Neural progenitor cell (in vitro differentiated cells): ENCODE measurements at regions not wholly inside any gene's neighbourhood (a gene's known extent, or its start where the extent isn't known, plus 50 kb on each side); places are given as distances from the start of the nearest gene placed in this dataset.

Experiments
- DNase-seq: peaks from one replicate; pipeline ENCODE4 v3.0.0-alpha.2; 2016; ENCODE audit warnings: low spot score
- H2AFZ ChIP-seq: fragments of 200-600 bp; sonication (generic); replicated peaks from 2 replicates; pipeline ENCODE4 v1.6.1; 2016; ENCODE audit warnings: antibody characterized with exemption
- H3F3A ChIP-seq: fragments of 200-600 bp; sonication (generic); 2 replicates; pipeline ENCODE4 v1.6.1; 2016; ENCODE audit warnings: antibody characterized with exemption, low read depth
- H3K27ac ChIP-seq: fragments of 200-600 bp; sonication (generic); 2 replicates; pipeline ENCODE4 v1.5.1; 2016; ENCODE audit warnings: mild to moderate bottlenecking
- H3K27me3 ChIP-seq: fragments of 200-600 bp; sonication (generic); 2 replicates; pipeline ENCODE4 v1.6.1; 2016; ENCODE audit warnings: mild to moderate bottlenecking, moderate library complexity
- H3K36me3 ChIP-seq: fragments of 200-600 bp; sonication (generic); 2 replicates; pipeline ENCODE4 v1.5.1; 2016
- H3K4me1 ChIP-seq: fragments of 200-600 bp; sonication (generic); 2 replicates; pipeline ENCODE4 v1.6.1; 2016; ENCODE audit warnings: mixed run types
- H3K4me2 ChIP-seq: fragments of 200-600 bp; sonication (generic); 2 replicates; pipeline ENCODE4 v1.6.1; 2016
- H3K4me3 ChIP-seq: fragments of 200-600 bp; sonication (generic); 2 replicates; pipeline ENCODE4 v1.5.1; 2016
- H3K79me2 ChIP-seq: fragments of 200-600 bp; sonication (generic); 2 replicates; pipeline ENCODE4 v1.6.1; 2016; ENCODE audit warnings: low read depth
- H3K9ac ChIP-seq: fragments of 200-600 bp; sonication (generic); 2 replicates; pipeline ENCODE4 v1.6.1; 2016
- H3K9me3 ChIP-seq: fragments of 200-600 bp; sonication (generic); 2 replicates; pipeline ENCODE4 v1.5.1; 2016; ENCODE audit warnings: low read depth
- H4K20me1 ChIP-seq: fragments of 200-600 bp; sonication (generic); 2 replicates; pipeline ENCODE4 v1.6.1; 2016; ENCODE audit warnings: low read depth
- H3K27ac Mint-ChIP-seq: 3 replicates; pipeline ENCODE4 v1.8.0; 2021; ENCODE audit warnings: mixed read lengths
- H3K27me3 Mint-ChIP-seq: 2 replicates; pipeline ENCODE4 v1.8.0; 2022; ENCODE audit warnings: low read depth, mild to moderate bottlenecking, inconsistent platforms, moderate library complexity, mixed read lengths; ENCODE audit not compliant: insufficient read depth
- H3K36me3 Mint-ChIP-seq: 3 replicates; pipeline ENCODE4 v1.8.0; 2021; ENCODE audit warnings: mixed read lengths
- H3K4me1 Mint-ChIP-seq: 3 replicates; pipeline ENCODE4 v1.8.0; 2021; ENCODE audit warnings: mixed read lengths
- H3K4me3 Mint-ChIP-seq: 3 replicates; pipeline ENCODE4 v1.8.0; 2021; ENCODE audit warnings: mild to moderate bottlenecking, moderate library complexity, mixed read lengths
- H3K9me3 Mint-ChIP-seq: 3 replicates; pipeline ENCODE4 v1.8.0; 2020; ENCODE audit warnings: mixed read lengths
- EZH2 ChIP-seq: fragments of 200-600 bp; sonication (generic); IDR thresholded peaks from 2 replicates; pipeline ENCODE4 v1.6.1; 2017; ENCODE audit warnings: antibody characterized with exemption, mild to moderate bottlenecking, moderate library complexity
- EZH2phosphoT487 ChIP-seq: fragments of 200-600 bp; sonication (generic); IDR thresholded peaks from 2 replicates; pipeline ENCODE4 v1.6.1; 2017; ENCODE audit warnings: antibody characterized with exemption
- TF ChIP-seq, protein P1 (sequence below): fragments of 200-600 bp; sonication (generic); IDR thresholded peaks from 2 replicates; pipeline ENCODE4 v1.5.1; 2017; ENCODE audit warnings: antibody characterized with exemption, mild to moderate bottlenecking

DNA sequence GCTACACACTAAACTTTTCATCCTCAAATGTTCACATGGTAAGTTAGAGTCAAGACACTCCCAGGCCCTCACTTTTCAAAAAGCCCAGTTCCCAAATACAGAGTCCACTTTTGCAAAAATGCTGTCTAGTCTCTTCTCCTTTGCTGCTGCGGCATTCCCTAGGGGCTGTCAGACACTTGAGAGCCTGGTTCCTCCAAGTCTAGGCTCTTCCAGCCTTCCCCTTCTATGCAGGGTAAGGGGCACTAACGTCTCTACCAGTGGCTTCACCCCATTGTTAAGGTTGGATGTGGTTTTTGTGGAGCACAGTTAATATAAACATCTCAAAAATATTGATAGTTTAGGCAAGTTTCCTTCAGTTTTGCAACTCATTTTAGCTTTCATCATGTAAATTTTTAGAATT, 181.5 kb downstream of the KIF18A start:
- no peak overlapping the region for H3K4me3 Mint-ChIP-seq
- Histone ChIP-seq H3F3A (no peaks in the 10 kb centered on the region), H3K79me2 (no peaks in the 10 kb centered on the region), H3K27ac (no peak overlapping the region), H3K9ac (no peak overlapping the region), H3K36me3 (no peaks in the 10 kb centered on the region), H3K9me3 (no peaks in the 10 kb centered on the region), H3K4me3 (no peak overlapping the region), H3K4me2 (no peak overlapping the region), H2AFZ (no peak overlapping the region), H4K20me1 (no peaks in the 10 kb centered on the region), H3K4me1 (no peaks in the 10 kb centered on the region), H3K27me3 (no peaks in the 10 kb centered on the region)
- H3K27me3 Mint-ChIP-seq: no peaks in the 10 kb centered on the region
- H3K4me1 Mint-ChIP-seq: no peaks in the 10 kb centered on the region
- H3K9me3 Mint-ChIP-seq: no peaks in the 10 kb centered on the region
- DNase-seq: no peak
- TF ChIP-seq EZH2 (no peak), EZH2phosphoT487 (no peak)
- TF ChIP-seq, protein P1, sequence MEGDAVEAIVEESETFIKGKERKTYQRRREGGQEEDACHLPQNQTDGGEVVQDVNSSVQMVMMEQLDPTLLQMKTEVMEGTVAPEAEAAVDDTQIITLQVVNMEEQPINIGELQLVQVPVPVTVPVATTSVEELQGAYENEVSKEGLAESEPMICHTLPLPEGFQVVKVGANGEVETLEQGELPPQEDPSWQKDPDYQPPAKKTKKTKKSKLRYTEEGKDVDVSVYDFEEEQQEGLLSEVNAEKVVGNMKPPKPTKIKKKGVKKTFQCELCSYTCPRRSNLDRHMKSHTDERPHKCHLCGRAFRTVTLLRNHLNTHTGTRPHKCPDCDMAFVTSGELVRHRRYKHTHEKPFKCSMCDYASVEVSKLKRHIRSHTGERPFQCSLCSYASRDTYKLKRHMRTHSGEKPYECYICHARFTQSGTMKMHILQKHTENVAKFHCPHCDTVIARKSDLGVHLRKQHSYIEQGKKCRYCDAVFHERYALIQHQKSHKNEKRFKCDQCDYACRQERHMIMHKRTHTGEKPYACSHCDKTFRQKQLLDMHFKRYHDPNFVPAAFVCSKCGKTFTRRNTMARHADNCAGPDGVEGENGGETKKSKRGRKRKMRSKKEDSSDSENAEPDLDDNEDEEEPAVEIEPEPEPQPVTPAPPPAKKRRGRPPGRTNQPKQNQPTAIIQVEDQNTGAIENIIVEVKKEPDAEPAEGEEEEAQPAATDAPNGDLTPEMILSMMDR: no peak
- no peak overlapping the region for H3K27ac Mint-ChIP-seq
- no peaks in the 10 kb centered on the region for H3K36me3 Mint-ChIP-seq

DNA sequence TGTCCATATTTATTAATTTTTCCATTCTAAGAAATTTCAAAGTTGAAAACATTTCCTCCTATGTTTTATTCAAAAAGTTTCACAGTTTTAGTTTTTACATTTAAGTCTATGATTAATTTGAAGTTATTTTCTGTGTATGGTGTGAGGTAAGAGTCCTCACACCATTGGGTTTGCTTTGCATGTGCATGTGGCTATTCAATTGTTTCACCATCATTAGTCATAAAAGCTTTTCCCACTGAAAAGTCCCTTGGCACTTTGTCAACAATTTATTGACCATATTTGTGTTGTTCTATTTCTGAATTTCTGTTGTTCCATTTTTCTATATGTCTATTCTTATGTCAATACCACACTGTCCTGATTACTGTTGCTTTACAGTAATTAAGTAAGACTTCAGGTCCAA, 186.5 kb downstream of the KIF18A start:
- H3K36me3 Mint-ChIP-seq: no peaks in the 10 kb centered on the region

DNA sequence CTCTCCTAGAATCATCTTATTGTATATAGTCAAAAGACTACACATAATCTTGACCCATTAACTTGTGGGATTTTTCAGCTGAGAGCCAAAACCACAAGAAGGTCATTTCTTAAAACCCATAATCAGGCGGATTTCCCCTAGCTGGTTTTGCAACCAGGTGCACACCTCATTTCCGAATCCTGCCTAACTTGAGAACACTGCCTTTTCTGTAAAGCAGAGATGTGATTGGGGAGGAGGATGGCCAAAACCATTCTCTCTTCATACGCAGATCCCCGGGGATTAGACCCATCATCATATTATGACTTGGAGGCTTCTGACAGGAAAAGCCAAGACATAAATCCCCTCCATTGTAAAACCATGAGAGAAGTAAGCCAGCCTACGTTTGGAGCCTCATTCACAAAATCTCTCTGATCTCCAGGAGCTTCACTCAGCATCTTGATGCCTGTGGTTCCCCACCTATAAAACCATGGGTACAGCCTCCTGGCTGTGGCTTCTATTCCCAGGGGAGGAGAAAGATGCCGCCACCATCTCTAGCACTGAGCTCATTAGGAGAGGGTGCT, 191.3 kb downstream of the KIF18A start:
- H3K27ac ChIP-seq: no peak overlapping the region
- no peaks in the 10 kb centered on the region for H3K9me3 ChIP-seq
- no peak for DNase-seq
- no peaks in the 10 kb centered on the region for H3K27me3 ChIP-seq
- no peak overlapping the region for H3K4me2 ChIP-seq
- H2AFZ ChIP-seq: no peak overlapping the region
- no peaks in the 10 kb centered on the region for H3K9me3 Mint-ChIP-seq
- peaks cover 13% of the 10 kb centered on the region for H3K4me1 ChIP-seq
- H3K27me3 Mint-ChIP-seq: peaks cover 6% of the 10 kb centered on the region
- no peak overlapping the region for H3K4me3 Mint-ChIP-seq
- no peak overlapping the region for H3K27ac Mint-ChIP-seq
- H4K20me1 ChIP-seq: no peaks in the 10 kb centered on the region
- no peaks in the 10 kb centered on the region for H3K36me3 Mint-ChIP-seq
- TF ChIP-seq EZH2phosphoT487: no peak
- TF ChIP-seq EZH2: no peak
- TF ChIP-seq, protein P1: no peak
- peaks cover 6% of the 10 kb centered on the region for H3K4me1 Mint-ChIP-seq
- no peak overlapping the region for H3K4me3 ChIP-seq
- H3K36me3 ChIP-seq: no peaks in the 10 kb centered on the region
- no peaks in the 10 kb centered on the region for H3F3A ChIP-seq
- no peak overlapping the region for H3K9ac ChIP-seq
- no peaks in the 10 kb centered on the region for H3K79me2 ChIP-seq

More for the DNA sequence above, 186.5 kb downstream of the KIF18A start:
- Histone ChIP-seq H3F3A (no peaks in the 10 kb centered on the region), H3K79me2 (no peaks in the 10 kb centered on the region), H2AFZ (no peak overlapping the region), H3K4me1 (peaks cover 6% of the 10 kb centered on the region), H3K9ac (no peak overlapping the region), H3K27ac (no peak overlapping the region), H3K27me3 (no peaks in the 10 kb centered on the region), H3K4me3 (no peak overlapping the region), H4K20me1 (no peaks in the 10 kb centered on the region), H3K9me3 (no peaks in the 10 kb centered on the region), H3K4me2 (no peak overlapping the region), H3K36me3 (no peaks in the 10 kb centered on the region)
- no peak overlapping the region for H3K27ac Mint-ChIP-seq
- peaks cover 4% of the 10 kb centered on the region for H3K27me3 Mint-ChIP-seq
- H3K4me1 Mint-ChIP-seq: peaks cover 2% of the 10 kb centered on the region
- DNase-seq: no peak
- H3K4me3 Mint-ChIP-seq: no peak overlapping the region
- no peaks in the 10 kb centered on the region for H3K9me3 Mint-ChIP-seq
- TF ChIP-seq, protein P1: no peak
- TF ChIP-seq EZH2phosphoT487 (no peak), EZH2 (no peak)
